ENCODE measurements at regions not wholly inside any gene's neighbourhood (a gene's known extent, or its start where the extent isn't known, plus 50 kb on each side); places are given as distances from the start of the nearest gene placed in this dataset.

GRCh38 chr12:75592638-75593335 is 81.4 kb upstream of the KRR1 start:
- TF ChIP-seq GATA1 (IDR thresholded peaks at IDR 0.05; ENCODE audit: low read depth, low read length) = no peak
- no peak for TF ChIP-seq POLR2A (IDR thresholded peaks at IDR 0.05; ENCODE audit: low read length)
- no peak for DNase-seq

GRCh38 chr12:75592086-75592485 is 80.7 kb upstream of the KRR1 start:
- no peak for DNase-seq
- TF ChIP-seq GATA1 (IDR thresholded peaks at IDR 0.05; ENCODE audit: low read depth, low read length) (no peak), POLR2A (IDR thresholded peaks at IDR 0.05; ENCODE audit: low read length) (no peak)

- no peak for TF ChIP-seq GATA1 (IDR thresholded peaks at IDR 0.05; ENCODE audit: low read depth, low read length)
- no peak for TF ChIP-seq POLR2A (IDR thresholded peaks at IDR 0.05; ENCODE audit: low read length)
These were observed 80.2 kb upstream of the KRR1 start for GRCh38 chr12:75591628-75592027.

GRCh38 chr12:75589801-75590200 is 78.4 kb upstream of the KRR1 start:
- TF ChIP-seq GATA1 (IDR thresholded peaks at IDR 0.05; ENCODE audit: low read depth, low read length) (no peak), POLR2A (IDR thresholded peaks at IDR 0.05; ENCODE audit: low read length) (no peak)

More at GRCh38 chr12:75591628-75592027, 80.2 kb upstream of the KRR1 start:
- no peak for DNase-seq

GRCh38 chr12:75587340-75588106 is 76.1 kb upstream of the KRR1 start:
- TF ChIP-seq GATA1 (IDR thresholded peaks at IDR 0.05; ENCODE audit: low read depth, low read length) = no peak
- TF ChIP-seq POLR2A (IDR thresholded peaks at IDR 0.05; ENCODE audit: low read length) = no peak
- DNase-seq = no peak

More at GRCh38 chr12:75589801-75590200, 78.4 kb upstream of the KRR1 start:
- no peak for DNase-seq

- DNase-seq = no peak
- TF ChIP-seq POLR2A (IDR thresholded peaks at IDR 0.05; ENCODE audit: low read length) (no peak), GATA1 (IDR thresholded peaks at IDR 0.05; ENCODE audit: low read depth, low read length) (no peak)
These were observed 73.9 kb upstream of the KRR1 start for GRCh38 chr12:75585330-75585729.

- TF ChIP-seq GATA1 (IDR thresholded peaks at IDR 0.05; ENCODE audit: low read depth, low read length) (no peak), POLR2A (IDR thresholded peaks at IDR 0.05; ENCODE audit: low read length) (no peak)
- DNase-seq = no peak
These were observed 71.9 kb upstream of the KRR1 start for GRCh38 chr12:75583355-75583754.

- DNase-seq = no peak
- TF ChIP-seq POLR2A (IDR thresholded peaks at IDR 0.05; ENCODE audit: low read length) (no peak), GATA1 (IDR thresholded peaks at IDR 0.05; ENCODE audit: low read depth, low read length) (no peak)
These were observed 70.1 kb upstream of the KRR1 start for GRCh38 chr12:75581515-75581914.

- DNase-seq = no peak
- TF ChIP-seq GATA1 (IDR thresholded peaks at IDR 0.05; ENCODE audit: low read depth, low read length) (no peak), POLR2A (IDR thresholded peaks at IDR 0.05; ENCODE audit: low read length) (no peak)
These were observed 68.1 kb upstream of the KRR1 start for GRCh38 chr12:75579552-75579951.

- TF ChIP-seq POLR2A (IDR thresholded peaks at IDR 0.05; ENCODE audit: low read length) = no peak
- TF ChIP-seq GATA1 (IDR thresholded peaks at IDR 0.05; ENCODE audit: low read depth, low read length) = no peak
- no peak for DNase-seq
These were observed 67.1 kb upstream of the KRR1 start for GRCh38 chr12:75578546-75578945.

GRCh38 chr12:75577812-75578211 is 66.4 kb upstream of the KRR1 start:
- TF ChIP-seq POLR2A (IDR thresholded peaks at IDR 0.05; ENCODE audit: low read length) (no peak), GATA1 (IDR thresholded peaks at IDR 0.05; ENCODE audit: low read depth, low read length) (no peak)
- no peak for DNase-seq

GRCh38 chr12:75571656-75572205 is 60.3 kb upstream of the KRR1 start:
- no peak for TF ChIP-seq POLR2A (IDR thresholded peaks at IDR 0.05; ENCODE audit: low read length)
- TF ChIP-seq GATA1 (IDR thresholded peaks at IDR 0.05; ENCODE audit: low read depth, low read length) = no peak
- DNase-seq = no peak

GRCh38 chr12:75571204-75571603 is 59.8 kb upstream of the KRR1 start:
- TF ChIP-seq GATA1 (IDR thresholded peaks at IDR 0.05; ENCODE audit: low read depth, low read length) (no peak), POLR2A (IDR thresholded peaks at IDR 0.05; ENCODE audit: low read length) (no peak)
- DNase-seq = no peak

GRCh38 chr12:75568801-75569200 is 57.4 kb upstream of the KRR1 start:
- TF ChIP-seq GATA1 (IDR thresholded peaks at IDR 0.05; ENCODE audit: low read depth, low read length) (no peak), POLR2A (IDR thresholded peaks at IDR 0.05; ENCODE audit: low read length) (no peak)
- DNase-seq = no peak
